Frontal cortex (tissue), 3 donors: ENCODE measurements at regions not wholly inside any gene's neighbourhood (a gene's known extent, or its start where the extent isn't known, plus 50 kb on each side); places are given as distances from the start of the nearest gene placed in this dataset.

Experiments used
- DNase-seq, 2 donors: peaks; one replicate each; pipeline ENCODE4 v3.0.0; 2012; ENCODE audit warnings: low spot score in 2 of 2
- FAIRE-seq: peaks from 2 replicates; lab custom pipeline; 2012; peaks lifted over from hg19 to GRCh38; lab: Jason Lieb, UNC
- donor health status: control.
- donor health status: control.
- donor health status: control.

GRCh38 chr7:125032943-125033342, 103.3 kb upstream of the POT1 start:
- DNase-seq (no peak), FAIRE-seq (no peak)

GRCh38 chr7:125030756-125031387, 101.2 kb upstream of the POT1 start:
- DNase-seq (no peak), FAIRE-seq (no peak)

- DNase-seq (no peak), FAIRE-seq (no peak)
These were observed 96.0 kb upstream of the POT1 start for GRCh38 chr7:125025620-125026019.

- FAIRE-seq: no peak
These were observed 91.2 kb upstream of the POT1 start for GRCh38 chr7:125020801-125021200.

GRCh38 chr7:125010540-125010939, 80.9 kb upstream of the POT1 start:
- no peak for FAIRE-seq

More at GRCh38 chr7:125020801-125021200, 91.2 kb upstream of the POT1 start:
- DNase-seq: no peak

GRCh38 chr7:124996778-124997177, 67.2 kb upstream of the POT1 start:
- DNase-seq: no peak
- FAIRE-seq: no peak

More at GRCh38 chr7:125010540-125010939, 80.9 kb upstream of the POT1 start:
- DNase-seq: no peak

- DNase-seq: no peak
- FAIRE-seq: no peak
These were observed 63.4 kb upstream of the POT1 start for GRCh38 chr7:124992851-124993562.

- FAIRE-seq (no peak), DNase-seq (no peak)
These were observed 60.3 kb upstream of the POT1 start for GRCh38 chr7:124989911-124990310.
